ENCODE measurements at regions not wholly inside any gene's neighbourhood (a gene's known extent, or its start where the extent isn't known, plus 50 kb on each side); places are given as distances from the start of the nearest gene placed in this dataset.

- no peak for TF ChIP-seq CTCF (IDR thresholded peaks at IDR 0.05)
- no peak for TF ChIP-seq POLR2AphosphoS5 (IDR thresholded peaks at IDR 0.05; ENCODE audit: low read depth, low read length)
- no peak for TF ChIP-seq RAD21 (IDR thresholded peaks at IDR 0.05; ENCODE audit: low read length)
- TF ChIP-seq NRF1 (IDR thresholded peaks at IDR 0.05; ENCODE audit: low read depth, low read length): no peak
- no peak for TF ChIP-seq FOXM1 (IDR thresholded peaks at IDR 0.05; ENCODE audit: low read depth)
These were observed 91.0 kb upstream of the SLC6A11 start for GRCh38 chr3:10725067-10725466.
